GM18502 (cell line): ENCODE measurements at regions not wholly inside any gene's neighbourhood (a gene's known extent, or its start where the extent isn't known, plus 50 kb on each side); places are given as distances from the start of the nearest gene placed in this dataset.
"Not testable (repeated sequence)": the region's sequence is repeated elsewhere in the genome, so short reads cannot be mapped to it uniquely, and the experiment has no call there.

Experiments
- ATAC-seq: cut with Tn5 transposase; IDR thresholded peaks from one replicate; pipeline ENCODE4 v1.9.1; 2021; ENCODE audit warnings: mild to moderate bottlenecking; ENCODE audit not compliant: unreplicated experiment, poor library complexity

DNA sequence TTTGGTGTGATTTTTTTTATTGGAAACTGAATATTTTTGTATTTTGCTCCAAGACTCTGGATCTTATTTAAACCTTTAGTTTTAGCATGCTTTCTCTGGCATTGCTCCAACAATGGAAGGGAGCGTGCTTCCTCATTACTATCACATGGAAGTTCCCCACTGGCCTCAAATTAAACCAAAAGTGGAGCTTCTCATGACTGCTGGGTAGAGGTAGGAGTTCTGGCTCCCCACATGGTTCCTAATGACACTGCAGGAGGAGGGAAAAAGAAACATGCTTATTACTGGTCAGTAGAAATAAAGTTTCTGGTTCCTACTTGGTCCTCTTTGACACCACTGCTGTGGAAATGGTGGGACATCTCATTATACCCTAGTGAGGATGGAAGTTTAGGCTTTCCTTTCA is 310.5 kb downstream of the PTGER3 start:
- ATAC-seq: no peak

DNA sequence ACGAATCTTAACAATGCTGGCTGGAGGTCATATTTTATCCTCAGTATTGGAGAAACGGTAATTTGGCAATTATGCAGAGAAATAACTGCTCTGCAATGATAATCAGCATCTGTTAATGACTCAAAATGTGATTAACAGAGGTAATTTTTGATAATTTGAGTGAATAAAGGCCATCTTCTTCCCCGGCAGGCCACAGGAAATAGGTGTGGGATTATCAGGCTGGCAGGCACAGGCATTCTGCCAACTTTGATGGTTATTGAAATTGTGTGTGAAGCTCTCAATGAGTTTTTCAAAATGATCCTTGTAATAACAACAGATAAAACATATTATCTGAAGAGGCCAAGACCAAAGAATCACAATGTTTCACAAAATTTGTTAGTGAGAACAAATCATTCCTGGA is 309.0 kb downstream of the PTGER3 start:
- ATAC-seq: no peak

DNA sequence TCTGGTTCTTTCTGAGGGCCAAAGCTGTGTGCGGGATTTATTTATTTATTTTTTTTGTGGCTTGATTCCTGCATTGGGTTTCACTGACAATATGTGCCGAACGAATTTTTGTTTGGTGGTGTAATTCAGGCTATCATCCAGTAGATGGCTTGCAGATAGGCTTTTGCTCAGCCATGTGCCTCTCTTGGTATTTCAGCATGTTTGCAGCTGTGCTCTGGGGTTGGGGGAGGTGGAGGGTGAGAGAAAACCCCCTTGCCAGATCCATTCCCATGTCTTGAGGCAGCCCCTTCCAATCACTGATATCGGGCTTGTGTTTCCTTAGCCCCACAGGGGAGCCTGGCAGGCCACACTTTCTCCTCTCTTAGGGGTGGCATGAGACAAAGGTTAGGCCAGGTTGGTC is 302.4 kb downstream of the PTGER3 start:
- ATAC-seq: no peak

DNA sequence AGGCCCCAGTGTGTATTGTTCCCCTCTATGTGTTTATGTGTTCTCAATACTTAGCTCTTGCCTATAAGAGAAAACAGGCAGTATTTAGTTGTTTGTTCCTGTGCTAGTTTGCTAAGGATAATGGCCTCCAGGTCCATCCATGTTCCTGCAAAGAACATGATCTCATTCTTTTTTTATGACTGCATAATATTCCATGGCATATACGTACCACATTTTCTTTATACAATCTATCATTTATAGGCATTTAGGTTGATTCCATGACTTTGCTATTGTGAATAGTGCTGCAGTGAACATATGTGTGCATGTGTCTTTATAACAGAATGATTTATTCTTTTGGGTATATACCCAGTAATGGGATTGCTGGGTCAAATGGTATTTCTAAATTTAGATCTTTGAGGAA is 301.6 kb downstream of the PTGER3 start:
- not testable (repeated sequence) for ATAC-seq

DNA sequence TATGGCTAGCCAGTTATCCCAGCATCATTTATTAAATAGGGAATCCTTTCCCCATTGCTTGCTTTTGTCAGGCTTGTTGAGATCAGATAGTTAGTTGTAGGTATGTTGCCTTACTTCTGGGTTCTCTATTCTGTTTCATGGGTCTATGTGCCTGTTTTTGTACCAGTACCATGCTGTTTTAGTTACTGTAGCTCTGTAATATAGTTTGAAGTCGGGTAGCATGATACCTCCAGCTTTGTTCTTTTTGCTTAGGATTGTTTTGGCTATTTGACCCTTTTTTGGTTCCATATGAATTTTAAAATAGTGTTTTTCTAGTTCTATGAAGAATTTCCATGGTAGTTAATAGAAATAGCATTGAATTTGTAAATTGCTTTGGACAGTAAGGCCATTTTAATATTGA is 300.5 kb downstream of the PTGER3 start:
- ATAC-seq: not testable (repeated sequence)

DNA sequence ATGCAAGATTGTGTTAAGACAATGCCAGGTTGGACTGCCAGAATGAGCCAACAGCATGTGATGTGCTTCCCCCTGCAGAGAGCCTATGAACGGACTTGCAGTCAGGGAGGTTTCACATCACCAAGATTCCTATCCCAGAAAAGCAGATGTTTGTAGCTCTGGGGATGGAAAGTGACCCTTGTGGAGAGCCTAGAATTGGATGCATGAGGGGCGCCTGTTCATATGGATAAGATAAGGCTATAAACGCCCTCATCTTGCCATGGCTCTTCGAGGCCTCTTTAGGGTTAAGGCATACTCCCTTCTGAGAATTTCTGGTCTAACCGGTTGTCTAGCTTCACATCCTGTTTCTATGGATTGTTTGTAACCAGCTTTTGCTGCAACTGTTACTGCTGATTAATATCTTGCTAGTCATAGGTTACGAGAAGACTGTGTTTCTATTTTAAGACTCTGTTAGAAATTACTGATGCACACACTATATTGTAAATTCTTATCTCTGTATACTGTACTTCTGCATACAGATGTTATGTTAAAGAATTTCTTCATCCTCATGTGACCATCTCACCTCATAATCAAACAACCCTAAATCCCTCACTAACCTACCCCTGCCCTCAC is 295.8 kb downstream of the PTGER3 start:
- not testable (repeated sequence) for ATAC-seq

DNA sequence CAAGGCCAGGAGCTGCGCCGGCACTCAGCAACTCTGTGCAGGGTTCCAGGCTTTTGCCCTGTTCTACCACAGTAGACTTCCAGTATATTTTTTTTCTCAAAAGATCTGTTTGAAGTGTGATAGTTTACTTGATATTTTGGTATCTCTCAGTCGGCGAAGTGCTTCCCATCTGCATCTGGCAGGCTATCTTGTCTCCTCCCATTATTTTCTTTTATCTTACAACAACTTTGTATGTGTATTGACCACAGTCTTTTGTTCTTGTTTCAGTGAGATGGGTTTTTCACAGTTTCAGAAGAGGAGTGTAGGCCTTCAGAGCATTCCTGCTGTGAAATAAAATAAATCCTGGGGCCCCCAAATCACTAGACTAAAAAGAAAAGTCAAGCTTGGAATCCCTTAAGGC is 292.9 kb downstream of the PTGER3 start:
- no peak for ATAC-seq

DNA sequence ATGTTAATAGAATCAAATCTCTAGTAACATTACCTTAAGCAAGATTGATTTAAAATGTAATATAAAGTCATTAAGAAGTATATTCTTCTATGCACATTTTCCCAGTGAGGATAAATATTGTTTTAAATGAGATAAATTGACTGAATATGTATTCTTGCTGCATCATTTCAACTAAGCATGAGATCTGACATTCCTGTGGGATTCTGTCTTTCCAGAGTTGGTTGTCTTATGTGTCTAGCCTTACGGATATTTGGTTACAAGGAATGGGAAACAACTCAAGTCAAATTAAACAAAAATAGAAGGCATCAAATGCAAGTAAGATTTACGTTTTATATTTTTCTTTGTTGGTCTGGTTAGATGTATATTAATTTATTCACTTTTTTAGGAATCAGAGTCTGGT is 287.5 kb downstream of the PTGER3 start:
- ATAC-seq: no peak

DNA sequence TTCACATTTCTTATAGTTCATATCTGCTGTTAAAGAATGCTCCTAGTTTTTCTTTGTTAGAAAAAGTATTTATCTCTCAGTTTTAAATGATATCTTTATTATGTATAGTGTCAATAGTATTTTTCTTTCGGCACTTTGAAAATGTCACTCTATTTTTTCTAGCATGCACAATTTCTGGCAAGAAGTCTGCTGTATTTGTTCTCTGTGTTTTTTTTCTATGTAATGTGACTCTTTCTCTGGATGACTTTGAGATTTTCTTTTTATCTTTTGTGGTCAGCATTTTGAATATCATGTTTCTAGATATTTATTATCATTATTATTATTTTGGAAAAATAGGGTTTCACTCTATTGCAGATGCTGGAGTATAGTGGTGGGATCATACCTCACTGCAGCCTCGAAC is 285.2 kb downstream of the PTGER3 start:
- no peak for ATAC-seq

DNA sequence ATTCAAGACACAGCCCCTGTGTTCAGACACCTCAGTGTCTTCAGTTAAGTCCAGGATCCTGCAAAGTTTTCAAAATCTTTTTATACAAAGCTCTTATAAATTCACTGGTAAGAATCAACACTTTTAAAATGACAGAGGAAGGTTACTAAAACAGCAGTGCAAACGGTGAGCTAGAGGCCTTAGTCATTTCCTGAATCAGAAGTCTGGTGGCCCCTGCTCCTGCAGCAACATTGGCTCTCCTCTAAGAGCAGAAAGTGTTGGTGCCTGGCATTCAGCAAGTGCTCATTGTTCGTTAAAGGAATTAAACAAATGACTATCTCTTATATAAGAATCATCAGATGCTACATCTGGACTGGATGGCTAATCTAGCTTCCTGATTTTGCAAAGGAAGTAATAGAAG is 282.9 kb downstream of the PTGER3 start:
- no peak for ATAC-seq

DNA sequence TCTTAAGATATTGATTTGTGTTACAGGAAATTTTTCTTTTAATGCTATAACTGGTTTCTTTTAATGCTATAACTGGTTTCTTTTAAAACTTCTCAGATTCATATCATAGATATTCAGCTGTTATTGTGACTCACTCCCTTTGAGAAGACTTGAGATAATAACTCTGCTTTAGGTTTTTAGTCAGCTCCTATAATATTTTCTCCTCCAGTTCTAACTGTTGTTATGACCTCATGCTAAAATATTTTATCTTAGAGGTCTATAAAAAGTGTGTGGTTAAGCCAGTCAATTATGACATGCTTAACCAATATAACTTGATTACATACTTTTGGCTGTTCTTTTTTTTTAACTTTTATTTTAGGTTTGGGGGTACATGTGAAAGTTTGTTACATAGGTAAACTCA is 280.2 kb downstream of the PTGER3 start:
- ATAC-seq: no peak

DNA sequence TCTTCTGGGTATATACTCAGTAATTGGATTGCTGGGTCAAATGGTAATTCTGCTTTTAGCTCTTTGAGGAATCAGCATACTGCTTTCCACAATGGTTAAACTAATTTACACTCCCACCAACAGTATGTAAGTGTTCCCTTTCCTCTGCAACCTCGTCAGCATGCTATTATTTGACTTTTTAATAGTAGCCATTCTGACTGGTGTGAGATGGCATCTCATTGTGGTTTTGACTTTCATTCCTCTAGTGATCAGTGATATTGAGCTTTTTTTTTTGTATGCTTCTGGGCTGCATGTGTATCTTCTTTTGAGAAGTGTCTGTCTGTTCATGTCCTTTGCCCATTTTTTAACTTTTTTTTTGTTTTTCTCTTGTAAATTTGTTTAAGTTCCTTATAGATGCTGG is 279.4 kb downstream of the PTGER3 start:
- no peak for ATAC-seq

DNA sequence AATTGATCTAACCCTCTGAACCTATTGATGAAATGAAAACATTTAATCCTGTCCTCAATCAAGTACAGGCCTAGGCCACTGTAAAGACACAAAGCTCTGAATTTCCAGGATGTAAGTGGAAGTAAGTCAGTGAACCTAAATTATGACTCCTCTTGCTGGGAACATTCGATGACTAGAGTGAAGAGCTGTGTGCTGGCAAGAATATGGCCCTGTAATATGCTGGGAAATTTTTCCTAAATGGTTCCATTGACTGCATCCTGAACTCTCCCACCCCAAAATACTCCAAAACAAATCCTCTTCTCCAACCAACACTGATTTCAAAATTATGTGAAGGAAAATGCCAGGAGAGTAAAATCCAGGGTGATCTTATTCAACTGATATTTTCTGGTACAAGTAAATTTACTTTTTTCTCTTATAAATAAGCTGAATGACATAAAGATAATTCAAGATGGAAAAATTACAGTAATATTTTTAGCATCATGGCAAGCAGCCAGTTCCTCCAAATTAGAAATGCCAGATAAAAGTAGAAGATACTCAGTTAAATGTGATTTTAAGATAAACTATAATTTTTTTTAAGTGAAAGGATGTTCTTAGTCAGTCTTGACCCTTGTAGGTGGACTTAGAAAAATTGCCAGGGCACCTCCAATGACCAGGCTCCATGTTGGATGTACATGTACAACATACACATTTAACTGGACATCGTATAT is 269.4 kb downstream of the PTGER3 start:
- ATAC-seq: no peak

DNA sequence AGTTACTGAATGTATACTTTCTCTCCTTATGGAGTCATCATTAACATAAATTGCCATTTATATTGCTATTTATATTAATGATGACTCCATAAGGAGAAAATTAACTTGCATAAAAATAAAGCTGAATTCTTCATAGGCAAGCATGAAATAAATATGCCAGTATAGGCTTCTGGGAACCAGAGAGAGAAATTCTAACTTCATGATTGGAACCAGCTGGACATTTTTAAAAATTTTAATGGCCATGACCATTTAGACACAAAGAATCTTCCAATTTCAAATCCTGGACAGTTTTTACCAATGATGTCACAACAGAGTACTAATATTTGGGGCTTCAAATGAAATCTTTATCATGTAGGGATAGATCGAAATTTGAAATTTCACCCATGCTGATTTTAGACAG is 268.7 kb downstream of the PTGER3 start:
- ATAC-seq: no peak

DNA sequence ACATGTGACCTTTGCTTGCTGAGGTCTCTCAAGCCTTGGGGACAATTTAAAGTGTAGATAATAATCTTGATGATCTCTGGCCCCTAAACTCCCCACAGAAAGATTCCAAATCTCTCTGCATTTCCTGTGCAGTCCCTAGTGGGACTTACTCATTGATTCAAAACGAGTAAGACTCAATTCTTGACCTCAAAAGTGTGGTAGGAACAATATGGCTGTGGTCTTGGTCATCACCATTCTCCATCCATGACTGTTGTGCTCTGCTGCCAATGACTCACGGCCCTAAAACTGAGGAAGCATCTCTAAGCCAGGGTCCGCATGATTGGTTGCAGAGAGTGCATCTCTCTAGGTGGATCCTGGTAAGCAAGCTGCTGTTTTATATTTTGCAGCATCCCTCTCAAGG is 268.0 kb downstream of the PTGER3 start:
- no peak for ATAC-seq

DNA sequence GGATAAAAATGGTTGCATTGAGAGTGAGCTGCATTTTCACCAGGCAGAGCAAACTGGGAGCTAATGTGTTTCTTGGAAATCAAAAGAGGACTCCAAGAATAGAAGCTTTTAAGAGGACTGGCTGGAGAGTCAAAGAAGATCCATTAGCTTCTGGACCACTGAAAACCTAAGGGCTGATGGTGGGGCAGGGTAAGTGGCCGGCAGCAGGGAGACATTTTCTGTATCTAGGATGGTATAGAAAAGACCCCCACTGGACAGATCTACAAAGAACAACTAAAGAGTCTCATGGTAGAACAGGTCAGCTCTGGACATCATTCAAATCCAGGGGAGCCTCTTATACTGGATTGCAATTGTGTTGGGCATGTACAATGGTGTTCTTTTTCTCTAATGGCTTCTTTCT is 262.3 kb downstream of the PTGER3 start:
- ATAC-seq: no peak

DNA sequence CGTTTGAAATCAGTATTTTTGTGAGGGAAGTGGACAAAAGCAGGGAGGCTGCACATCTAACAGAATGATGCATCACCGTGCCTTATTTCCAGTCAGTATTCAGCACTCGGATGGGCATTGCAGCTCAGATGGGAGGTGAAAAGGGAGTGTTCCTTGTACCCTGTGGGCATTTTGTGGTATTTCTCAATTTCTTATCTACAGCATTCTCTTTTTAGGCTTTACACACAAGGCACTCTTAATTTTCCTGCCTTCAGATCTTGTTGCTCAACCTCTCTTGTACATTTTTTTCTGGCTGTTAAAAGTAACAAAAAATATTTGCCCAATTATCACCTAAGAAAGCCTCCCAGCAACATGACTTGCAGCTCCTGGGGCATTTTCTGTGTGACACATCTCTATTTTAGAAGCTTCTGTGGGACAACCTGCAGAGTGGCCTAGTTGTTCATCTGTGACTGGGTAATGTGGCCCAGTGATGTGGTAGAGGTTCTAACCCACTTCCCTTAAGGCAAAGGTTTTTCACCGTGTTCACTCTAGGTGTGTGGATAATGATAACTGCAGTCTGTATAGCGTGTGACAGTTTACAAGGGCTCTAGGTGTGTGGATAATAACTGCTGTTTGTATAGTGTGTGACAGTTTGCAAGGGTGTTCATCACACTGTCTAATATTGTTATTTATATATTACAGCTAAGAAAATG is 257.2 kb downstream of the PTGER3 start:
- ATAC-seq: no peak

DNA sequence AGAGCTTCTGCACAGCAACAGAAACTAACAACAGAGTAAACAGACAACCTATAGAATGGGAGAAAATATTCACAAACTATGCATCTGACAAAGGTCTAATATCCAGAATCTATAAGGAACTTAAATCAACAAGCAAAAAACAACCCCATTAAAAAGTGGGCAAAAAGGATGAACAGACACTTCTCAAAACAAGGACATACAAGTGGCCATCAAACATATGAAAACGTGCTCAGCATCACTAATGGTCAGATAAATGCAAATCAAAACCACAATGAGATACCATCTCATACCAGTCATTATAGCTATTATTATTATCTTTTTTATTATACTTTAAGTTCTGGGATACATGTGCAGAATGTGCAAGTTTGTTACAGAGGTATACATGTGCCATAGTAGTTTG is 252.6 kb downstream of the PTGER3 start:
- ATAC-seq: not testable (repeated sequence)

DNA sequence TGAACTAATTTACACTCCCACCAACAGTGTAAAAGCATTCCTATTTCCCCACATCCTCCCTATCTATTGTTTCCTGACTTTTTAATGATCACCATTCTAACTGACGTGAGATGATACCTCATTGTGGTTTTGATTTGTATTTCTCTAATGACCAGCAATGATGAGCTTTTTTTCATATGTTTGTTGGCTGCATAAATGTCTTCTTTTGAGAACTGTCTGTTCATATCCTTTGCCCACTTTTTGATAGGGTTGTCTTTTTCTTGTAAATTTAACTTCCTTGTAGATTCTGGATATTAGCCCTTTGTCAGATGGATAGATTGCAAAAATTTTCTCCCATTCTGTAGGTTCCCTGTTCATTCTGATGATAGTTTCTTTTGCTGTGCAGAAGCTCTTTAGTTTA is 251.3 kb downstream of the PTGER3 start:
- ATAC-seq: not testable (repeated sequence)

DNA sequence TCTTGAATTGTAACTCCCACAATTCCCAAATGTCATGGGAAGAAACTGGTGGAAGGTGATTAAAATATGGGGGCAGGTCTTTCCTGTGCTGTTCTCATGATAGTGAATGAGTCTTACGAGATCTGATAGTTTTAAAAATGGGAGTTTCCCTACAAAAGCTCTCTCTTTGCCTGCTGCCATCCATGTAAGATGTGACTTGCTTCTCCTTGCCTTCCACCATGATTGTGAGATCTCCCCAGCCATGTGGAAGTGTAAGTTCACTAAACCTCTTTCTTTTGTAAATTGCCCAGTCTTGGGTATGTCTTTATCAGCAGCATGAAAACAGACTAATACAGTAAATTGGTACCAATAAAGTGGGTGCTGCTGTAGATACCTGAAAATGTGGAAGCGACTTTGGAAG is 245.0 kb downstream of the PTGER3 start:
- not testable (repeated sequence) for ATAC-seq

DNA sequence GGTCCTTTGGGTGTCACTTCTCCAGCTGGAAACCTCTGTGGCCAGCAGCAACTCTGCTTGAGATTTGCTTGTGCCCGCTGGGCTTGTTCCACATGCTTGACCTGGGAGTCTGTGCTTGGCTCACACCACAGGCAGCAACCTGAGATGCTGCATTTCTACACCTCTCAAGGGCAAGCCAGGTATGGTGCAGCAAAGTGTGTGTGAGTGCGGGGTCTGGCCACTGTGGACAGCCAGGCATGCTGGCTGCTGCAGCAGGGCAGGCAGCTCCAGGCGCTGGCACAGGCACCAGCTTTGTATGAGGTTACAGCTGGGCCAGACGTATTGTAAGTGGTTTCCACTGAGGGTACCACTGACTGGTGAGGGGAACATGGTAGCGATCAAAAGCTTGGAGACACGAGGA is 242.0 kb downstream of the PTGER3 start:
- no peak for ATAC-seq
